PC-9 (cell line): ENCODE measurements at regions not wholly inside any gene's neighbourhood (a gene's known extent, or its start where the extent isn't known, plus 50 kb on each side); places are given as distances from the start of the nearest gene placed in this dataset.

Experiments used
- BruUV-seq: library from RNA; stranded (reverse); fragments of 400-500 nt; replicated peaks from 2 replicates; lab custom pipeline; 2021; lab: Mats Ljungman, UMichigan
- CTCF ChIA-PET: fragments of 300-600 bp; sonication (Branson Sonifier 250); formaldehyde crosslinking; loops from one replicate; lab custom pipeline; 2022; ENCODE audit warnings: antibody characterized with exemption; lab: Charles Lee
- POLR2A ChIA-PET: fragments of 300-600 bp; sonication (Branson Sonifier 250); formaldehyde crosslinking; loops from one replicate; lab custom pipeline; 2022; ENCODE audit warnings: antibody characterized with exemption; ENCODE audit not compliant: unreplicated experiment; lab: Charles Lee
- DNase-seq, 2 experiments: peaks; one replicate each; pipeline versions ENCODE4 v3.0.0 to v3.0.0-alpha.2; 2015 to 2022; ENCODE audit warnings: mixed read lengths in 1 of 2
- H2AFZ ChIP-seq: fragments of 200-600 bp; sonication (generic); 2 replicates; pipeline ENCODE4 v1.8.1; 2017; ENCODE audit warnings: antibody characterized with exemption
- H3F3A ChIP-seq: fragments of 200-600 bp; sonication (generic); 2 replicates; pipeline ENCODE4 v1.8.1; 2017; ENCODE audit warnings: antibody characterized with exemption, mild to moderate bottlenecking, low read depth; ENCODE audit not compliant: insufficient read depth
- H3K27ac ChIP-seq: fragments of 200-600 bp; sonication (generic); 2 replicates; pipeline ENCODE4 v1.6.1; 2016; ENCODE audit warnings: mixed run types
- H3K27me3 ChIP-seq: fragments of 200-600 bp; sonication (generic); 2 replicates; pipeline ENCODE4 v1.6.1; 2016; ENCODE audit warnings: low read depth, mixed run types; ENCODE audit not compliant: insufficient read depth
- H3K36me3 ChIP-seq: fragments of 200-600 bp; sonication (generic); 2 replicates; pipeline ENCODE4 v1.6.1; 2016; ENCODE audit warnings: low read depth, mixed run types
- H3K4me1 ChIP-seq: fragments of 200-600 bp; sonication (generic); replicated peaks from 2 replicates; pipeline ENCODE4 v1.6.1; 2016; ENCODE audit warnings: mixed run types; ENCODE audit not compliant: insufficient read depth
- H3K4me2 ChIP-seq: fragments of 200-600 bp; sonication (generic); 2 replicates; pipeline ENCODE4 v1.6.1; 2017; ENCODE audit warnings: mixed run types
- H3K4me3 ChIP-seq: fragments of 200-600 bp; sonication (generic); 2 replicates; pipeline ENCODE4 v1.6.1; 2016; ENCODE audit warnings: mixed run types
- H3K79me2 ChIP-seq: fragments of 200-600 bp; sonication (generic); 2 replicates; pipeline ENCODE4 v1.6.1; 2017; ENCODE audit warnings: low read depth, mixed run types
- H3K9me2 ChIP-seq: fragments of 200-600 bp; sonication (generic); 2 replicates; pipeline ENCODE4 v1.8.1; 2017; ENCODE audit warnings: mild to moderate bottlenecking; ENCODE audit not compliant: insufficient read depth
- H3K9me3 ChIP-seq: fragments of 200-600 bp; sonication (generic); 2 replicates; pipeline ENCODE4 v1.8.1; 2016; ENCODE audit warnings: low read depth; ENCODE audit not compliant: insufficient read depth
- H4K20me1 ChIP-seq: fragments of 200-600 bp; sonication (generic); 2 replicates; pipeline ENCODE4 v1.8.1; 2017; ENCODE audit not compliant: insufficient read depth
- EZH2 ChIP-seq: fragments of 200-600 bp; sonication (generic); IDR thresholded peaks from 2 replicates; pipeline ENCODE4 v1.8.0; 2017; ENCODE audit warnings: antibody characterized with exemption, low read depth
- intact Hi-C: fragments of 100-400 bp; cut with micrococcal nuclease; formaldehyde crosslinking; loops from one replicate; pipeline ENCODE4 v1.10.0; 2022; ENCODE audit not compliant: unreplicated experiment
- TF ChIP-seq, protein P1 (sequence below): fragments of 200-600 bp; sonication (generic); conservative IDR thresholded peaks from 2 replicates; pipeline ENCODE4 v1.6.1; 2017; ENCODE audit warnings: mixed run types, antibody characterized with exemption, mild to moderate bottlenecking, moderate library complexity

DNA sequence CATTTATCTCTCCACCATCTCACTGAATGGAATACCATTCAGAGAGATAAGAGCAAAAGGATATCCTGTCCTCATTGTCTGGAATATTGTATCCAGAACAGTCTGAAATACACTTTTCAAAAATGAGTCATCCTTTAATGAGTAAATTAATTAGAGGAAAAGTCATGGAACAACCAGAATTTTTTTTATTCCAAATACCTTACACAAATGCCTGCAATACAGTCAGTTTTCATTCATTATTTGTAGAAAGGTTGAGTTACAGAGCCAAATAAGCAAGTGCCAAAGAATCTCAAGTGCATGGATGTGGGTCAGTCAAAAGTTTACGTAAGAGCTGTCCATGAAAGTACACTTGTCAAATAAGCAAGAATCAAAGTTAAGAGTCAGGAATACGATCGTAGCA lies 482.6 kb downstream of the IPMK start:
- no peak overlapping the region for H3K4me3 ChIP-seq
- H3K4me2 ChIP-seq = peak overlapping the region; percentile 34

DNA sequence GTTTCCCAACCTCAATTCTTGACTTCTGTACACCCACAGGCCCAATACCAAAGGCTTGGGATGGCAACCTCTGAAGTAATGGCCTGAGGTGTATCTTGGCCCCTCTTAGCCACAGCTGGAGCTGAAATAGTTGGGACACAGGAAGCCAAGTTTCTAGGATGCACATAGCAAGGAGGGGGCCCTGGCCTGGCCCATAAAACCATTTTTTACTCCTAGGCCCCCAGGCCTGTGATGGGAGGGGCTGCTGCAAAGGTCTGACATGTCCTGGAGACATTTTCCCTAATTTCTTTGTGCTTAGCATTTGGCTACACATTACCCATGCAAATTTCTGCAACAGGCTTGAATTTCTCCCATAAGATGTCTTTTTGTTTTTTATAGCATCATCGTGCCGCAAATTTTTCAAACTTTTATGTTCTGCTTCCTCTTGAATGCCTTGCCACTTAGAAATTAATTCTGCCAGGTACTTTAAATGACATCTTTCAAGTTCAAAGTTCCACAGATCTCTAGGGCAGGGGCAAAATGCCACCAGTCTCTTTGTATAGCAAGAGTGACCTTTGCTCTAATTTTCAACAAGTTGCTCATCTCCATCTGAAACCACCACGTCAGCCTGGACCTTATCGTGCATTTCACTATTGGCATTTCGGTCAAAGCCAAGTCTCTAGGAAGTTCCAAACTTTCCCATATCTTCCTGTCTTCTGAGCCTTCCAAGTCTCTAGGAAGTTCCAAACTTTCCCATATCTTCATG lies 490.8 kb downstream of the IPMK start:
- H4K20me1 ChIP-seq = no peaks in the 10 kb centered on the region
- H3K27ac ChIP-seq = no peak overlapping the region
- H3K36me3 ChIP-seq = no peaks in the 10 kb centered on the region
- intact Hi-C loops = no loop called here
- no peak for DNase-seq
- ChIA-PET CTCF (no interaction called here), POLR2A (no interaction called here)
- H3K9me3 ChIP-seq = peaks cover 12% of the 10 kb centered on the region
- BruUV-seq = no TSS peak
- no peaks in the 10 kb centered on the region for H3K4me1 ChIP-seq
- H3K9me2 ChIP-seq = no peaks in the 10 kb centered on the region
- H3K4me3 ChIP-seq = no peak overlapping the region
- H3K4me2 ChIP-seq = no peak overlapping the region
- H3K79me2 ChIP-seq = no peaks in the 10 kb centered on the region
- no peaks in the 10 kb centered on the region for H3K27me3 ChIP-seq
- H3F3A ChIP-seq = no peaks in the 10 kb centered on the region
- H2AFZ ChIP-seq = 0 out of 2 replicates have a peak overlapping the region, but pooled peaks have one; percentile 39
- TF ChIP-seq, protein P1, sequence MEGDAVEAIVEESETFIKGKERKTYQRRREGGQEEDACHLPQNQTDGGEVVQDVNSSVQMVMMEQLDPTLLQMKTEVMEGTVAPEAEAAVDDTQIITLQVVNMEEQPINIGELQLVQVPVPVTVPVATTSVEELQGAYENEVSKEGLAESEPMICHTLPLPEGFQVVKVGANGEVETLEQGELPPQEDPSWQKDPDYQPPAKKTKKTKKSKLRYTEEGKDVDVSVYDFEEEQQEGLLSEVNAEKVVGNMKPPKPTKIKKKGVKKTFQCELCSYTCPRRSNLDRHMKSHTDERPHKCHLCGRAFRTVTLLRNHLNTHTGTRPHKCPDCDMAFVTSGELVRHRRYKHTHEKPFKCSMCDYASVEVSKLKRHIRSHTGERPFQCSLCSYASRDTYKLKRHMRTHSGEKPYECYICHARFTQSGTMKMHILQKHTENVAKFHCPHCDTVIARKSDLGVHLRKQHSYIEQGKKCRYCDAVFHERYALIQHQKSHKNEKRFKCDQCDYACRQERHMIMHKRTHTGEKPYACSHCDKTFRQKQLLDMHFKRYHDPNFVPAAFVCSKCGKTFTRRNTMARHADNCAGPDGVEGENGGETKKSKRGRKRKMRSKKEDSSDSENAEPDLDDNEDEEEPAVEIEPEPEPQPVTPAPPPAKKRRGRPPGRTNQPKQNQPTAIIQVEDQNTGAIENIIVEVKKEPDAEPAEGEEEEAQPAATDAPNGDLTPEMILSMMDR = no peak
- no peak for TF ChIP-seq EZH2

More for the DNA sequence above, 482.6 kb downstream of the IPMK start:
- no peak overlapping the region for H2AFZ ChIP-seq
- POLR2A ChIA-PET = no interaction called here
- no peaks in the 10 kb centered on the region for H3K79me2 ChIP-seq
- intact Hi-C loops = no loop called here
- H3K9me3 ChIP-seq = 0 out of 2 replicates have a peak, but pooled peaks cover 4% of the 10 kb centered on the region
- BruUV-seq = no TSS peak
- TF ChIP-seq, protein P1 = no peak
- no peak for TF ChIP-seq EZH2
- CTCF ChIA-PET = no interaction called here
- H3K36me3 ChIP-seq = no peaks in the 10 kb centered on the region
- no peaks in the 10 kb centered on the region for H3K9me2 ChIP-seq
- H4K20me1 ChIP-seq = no peaks in the 10 kb centered on the region; the same call in 1 of the 2 replicates
- no peaks in the 10 kb centered on the region for H3K27me3 ChIP-seq
- H3K4me1 ChIP-seq = peaks cover 21% of the 10 kb centered on the region
- peak overlapping the region; percentile 52 for H3K27ac ChIP-seq
- H3F3A ChIP-seq = peaks cover 6% of the 10 kb centered on the region; the same call in 1 of the 2 replicates
- no peak for DNase-seq

DNA sequence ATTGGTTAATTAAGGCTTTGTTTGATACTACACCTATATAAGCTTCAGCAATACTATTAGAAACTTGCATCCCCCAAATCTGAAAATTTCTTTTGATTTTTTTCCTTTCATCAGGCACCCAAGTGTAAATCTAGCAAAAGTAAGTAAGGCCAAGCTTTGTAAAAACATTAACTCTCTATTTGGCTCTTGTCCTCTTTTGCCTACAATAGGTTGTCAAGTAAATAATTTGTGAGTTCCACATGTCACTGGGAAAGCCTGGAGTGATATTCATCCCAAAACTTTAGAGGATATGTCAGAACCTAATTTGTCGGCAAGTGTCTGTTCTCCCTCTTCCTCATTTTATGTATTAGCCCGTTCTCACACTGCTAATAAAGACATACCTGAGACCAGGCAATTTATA lies 492.4 kb downstream of the IPMK start:
- Histone ChIP-seq H3K9me3 (peaks cover 12% of the 10 kb centered on the region), H2AFZ (no peak overlapping the region), H3K27ac (no peak overlapping the region), H3K79me2 (no peaks in the 10 kb centered on the region), H3K4me1 (no peaks in the 10 kb centered on the region), H4K20me1 (no peaks in the 10 kb centered on the region), H3K4me3 (no peak overlapping the region), H3K27me3 (no peaks in the 10 kb centered on the region), H3K4me2 (no peak overlapping the region), H3K36me3 (no peaks in the 10 kb centered on the region), H3F3A (no peaks in the 10 kb centered on the region), H3K9me2 (no peaks in the 10 kb centered on the region)
- DNase-seq = no peak
- BruUV-seq = no TSS peak
- intact Hi-C loops = no loop called here
- TF ChIP-seq, protein P1 = no peak
- no peak for TF ChIP-seq EZH2
- CTCF ChIA-PET = no interaction called here
- POLR2A ChIA-PET = no interaction called here
